ENCODE measurements at regions not wholly inside any gene's neighbourhood (a gene's known extent, or its start where the extent isn't known, plus 50 kb on each side); places are given as distances from the start of the nearest gene placed in this dataset.

GRCh38 chr11:112616327-112617097, 344.7 kb upstream of the NCAM1 start:
- intact Hi-C loops (cut with DNase I), result no loop called here
- H3K27ac ChIP-seq, result no peak overlapping the region
- no peak overlapping the region for H3K4me3 ChIP-seq
- H3K4me1 ChIP-seq, result peaks cover 7 to 13% of the 10 kb centered on the region in 2 donors
- no peaks in the 10 kb centered on the region for H3K36me3 ChIP-seq
- H3K9me3 ChIP-seq, result no peaks in the 10 kb centered on the region
- H3K27me3 ChIP-seq, result no peaks in the 10 kb centered on the region
- no peak for TF ChIP-seq CTCF (IDR thresholded peaks at IDR 0.05)
- no peak for DNase-seq (ENCODE audit: low spot score in 2 of 2)

- H3K4me1 ChIP-seq, result peaks cover 7 to 13% of the 10 kb centered on the region in 2 donors
- no peaks in the 10 kb centered on the region for H3K36me3 ChIP-seq
- H3K4me3 ChIP-seq, result no peak overlapping the region
- intact Hi-C loops (cut with DNase I), result no loop called here
- no peaks in the 10 kb centered on the region for H3K9me3 ChIP-seq
- no peaks in the 10 kb centered on the region for H3K27me3 ChIP-seq
- no peak overlapping the region for H3K27ac ChIP-seq
- no peak for DNase-seq (ENCODE audit: low spot score in 2 of 2)
- TF ChIP-seq CTCF (IDR thresholded peaks at IDR 0.05), result no peak
These were observed 344.2 kb upstream of the NCAM1 start for GRCh38 chr11:112617098-112617425.

- H3K4me1 ChIP-seq, result peaks cover 4 to 6% of the 10 kb centered on the region in 2 donors
- H3K4me3 ChIP-seq, result no peak overlapping the region
- TF ChIP-seq CTCF (IDR thresholded peaks at IDR 0.05), result no peak
- H3K36me3 ChIP-seq, result no peaks in the 10 kb centered on the region
- no peaks in the 10 kb centered on the region for H3K9me3 ChIP-seq
- H3K27me3 ChIP-seq, result no peaks in the 10 kb centered on the region
- DNase-seq (ENCODE audit: low spot score in 2 of 2), result no peak
- H3K27ac ChIP-seq, result no peak overlapping the region
- intact Hi-C loops (cut with DNase I), result no loop called here
These were observed 343.0 kb upstream of the NCAM1 start for GRCh38 chr11:112617977-112618826.

GRCh38 chr11:112619106-112619505, 342.1 kb upstream of the NCAM1 start:
- H3K36me3 ChIP-seq, result no peaks in the 10 kb centered on the region
- H3K4me1 ChIP-seq, result no peaks in the 10 kb centered on the region
- no peak for DNase-seq (ENCODE audit: low spot score in 2 of 2)
- intact Hi-C loops (cut with DNase I), result no loop called here
- no peak overlapping the region for H3K27ac ChIP-seq
- no peaks in the 10 kb centered on the region for H3K9me3 ChIP-seq
- TF ChIP-seq CTCF (IDR thresholded peaks at IDR 0.05), result no peak
- H3K27me3 ChIP-seq, result no peaks in the 10 kb centered on the region
- H3K4me3 ChIP-seq, result no peak overlapping the region

- intact Hi-C loops (cut with DNase I), result no loop called here
- H3K36me3 ChIP-seq, result no peaks in the 10 kb centered on the region
- no peaks in the 10 kb centered on the region for H3K4me1 ChIP-seq
- no peaks in the 10 kb centered on the region for H3K27me3 ChIP-seq
- no peaks in the 10 kb centered on the region for H3K9me3 ChIP-seq
- no peak for TF ChIP-seq CTCF (IDR thresholded peaks at IDR 0.05)
- H3K27ac ChIP-seq, result no peak overlapping the region
- H3K4me3 ChIP-seq, result no peak overlapping the region
- DNase-seq (ENCODE audit: low spot score in 2 of 2), result no peak
These were observed 340.4 kb upstream of the NCAM1 start for GRCh38 chr11:112620621-112621394.
